PC-3 (cell line): ENCODE measurements at regions not wholly inside any gene's neighbourhood (a gene's known extent, or its start where the extent isn't known, plus 50 kb on each side); places are given as distances from the start of the nearest gene placed in this dataset.

Source experiments
- CTCF ChIP-seq: fragments of 300-600 bp; sonication (generic); conservative IDR thresholded peaks from 2 replicates; pipeline ENCODE4 v1.5.1; 2017; ENCODE audit warnings: antibody characterized with exemption, low read depth, mild to moderate bottlenecking, low read length
- EZH2 ChIP-seq: fragments of 300-600 bp; sonication (generic); IDR thresholded peaks from one replicate; pipeline ENCODE4 v1.6.1; 2017; ENCODE audit warnings: antibody characterized with exemption, mild to moderate bottlenecking, low read length; ENCODE audit not compliant: unreplicated experiment
- EZH2phosphoT487 ChIP-seq: fragments of 300-600 bp; sonication (generic); IDR thresholded peaks from 2 replicates; pipeline ENCODE4 v1.6.1; 2018; ENCODE audit warnings: mild to moderate bottlenecking, antibody characterized with exemption, low read length, borderline replicate concordance

- no peak for TF ChIP-seq CTCF
- no peak for TF ChIP-seq EZH2
- TF ChIP-seq EZH2phosphoT487, result no peak
These were observed 52.5 kb upstream of the CCDC6 start for GRCh38 chr10:59958882-59959281.
